GM21723 (cell line): ENCODE measurements at regions not wholly inside any gene's neighbourhood (a gene's known extent, or its start where the extent isn't known, plus 50 kb on each side); places are given as distances from the start of the nearest gene placed in this dataset.

Experiments
- ATAC-seq: cut with Tn5 transposase; IDR thresholded peaks from one replicate; pipeline ENCODE4 v1.9.1; 2021; ENCODE audit warnings: mild to moderate bottlenecking, moderate library complexity; ENCODE audit not compliant: unreplicated experiment

DNA sequence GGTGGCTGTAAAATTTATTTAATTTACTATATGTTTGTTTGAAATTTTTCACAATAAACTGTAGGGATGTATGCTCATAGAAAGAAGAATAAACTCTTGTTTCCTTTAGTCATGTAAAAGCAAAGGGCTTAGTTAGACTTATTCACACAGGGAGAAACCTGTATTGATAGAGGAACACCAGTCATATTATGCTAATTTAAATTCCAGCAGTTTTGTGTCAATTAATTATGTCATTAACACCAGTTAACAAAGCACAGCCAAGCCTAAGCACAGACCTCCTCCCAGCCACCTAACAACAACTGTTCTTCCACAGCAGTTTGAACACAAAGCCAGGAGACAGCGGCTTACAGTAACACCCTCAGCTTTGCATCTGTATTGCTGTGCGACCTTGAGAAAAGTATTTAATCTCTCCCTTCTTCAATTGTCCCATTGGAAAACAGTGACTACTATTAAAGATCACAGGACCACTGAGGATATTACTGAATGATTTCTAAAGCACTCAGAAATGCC, 260.8 kb upstream of the RRP15 start:
- ATAC-seq: no peak

GRCh38 chr1:218025454-218025853, 259.6 kb upstream of the RRP15 start:
- no peak for ATAC-seq

DNA sequence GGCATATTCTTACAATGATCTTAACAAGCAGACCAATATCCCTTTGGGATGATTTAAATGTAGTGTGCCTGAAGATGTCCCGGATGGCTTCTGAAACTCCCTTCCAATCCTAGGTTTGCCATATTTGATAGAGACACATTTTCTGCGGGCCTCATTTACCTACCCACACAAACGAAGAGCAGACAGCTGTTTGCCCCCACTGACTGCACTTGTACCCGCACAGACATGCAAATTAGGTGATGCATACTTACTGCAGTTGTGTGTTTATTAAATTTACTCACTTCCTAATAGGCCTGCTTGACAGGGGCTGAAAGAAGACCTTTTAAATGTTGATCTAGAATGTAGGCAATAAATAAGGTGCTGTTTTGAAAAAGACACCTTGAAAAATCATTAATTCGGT, 257.9 kb upstream of the RRP15 start:
- ATAC-seq: no peak

GRCh38 chr1:218030846-218031245, 254.2 kb upstream of the RRP15 start:
- no peak for ATAC-seq

GRCh38 chr1:218031901-218032300, 253.2 kb upstream of the RRP15 start:
- no peak for ATAC-seq

- no peak for ATAC-seq
These were observed 250.6 kb upstream of the RRP15 start for GRCh38 chr1:218034468-218034867.

- no peak for ATAC-seq
These were observed 236.2 kb upstream of the RRP15 start for GRCh38 chr1:218048828-218049420.

DNA sequence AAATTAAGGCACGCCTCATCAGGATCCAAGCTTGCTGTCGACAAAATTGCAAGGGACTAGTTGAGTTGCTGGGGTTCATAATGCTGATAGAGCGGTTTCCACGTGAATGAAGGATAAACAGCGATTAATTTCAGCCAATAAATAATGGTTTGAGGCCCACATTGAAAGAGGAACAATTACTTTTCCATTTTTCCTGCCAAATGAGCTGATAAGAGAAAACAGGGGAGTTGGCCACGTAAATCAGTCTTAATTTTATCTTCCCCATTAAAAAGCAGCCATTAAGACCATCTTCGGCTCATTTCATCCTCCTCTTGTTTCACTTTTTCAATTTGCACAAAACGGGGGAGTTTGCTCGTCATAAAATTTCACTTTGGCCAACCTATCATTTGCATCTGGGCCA, 235.5 kb upstream of the RRP15 start:
- no peak for ATAC-seq

GRCh38 chr1:218058730-218059129, 226.4 kb upstream of the RRP15 start:
- no peak for ATAC-seq

GRCh38 chr1:218064426-218064825, 220.7 kb upstream of the RRP15 start:
- ATAC-seq: no peak

DNA sequence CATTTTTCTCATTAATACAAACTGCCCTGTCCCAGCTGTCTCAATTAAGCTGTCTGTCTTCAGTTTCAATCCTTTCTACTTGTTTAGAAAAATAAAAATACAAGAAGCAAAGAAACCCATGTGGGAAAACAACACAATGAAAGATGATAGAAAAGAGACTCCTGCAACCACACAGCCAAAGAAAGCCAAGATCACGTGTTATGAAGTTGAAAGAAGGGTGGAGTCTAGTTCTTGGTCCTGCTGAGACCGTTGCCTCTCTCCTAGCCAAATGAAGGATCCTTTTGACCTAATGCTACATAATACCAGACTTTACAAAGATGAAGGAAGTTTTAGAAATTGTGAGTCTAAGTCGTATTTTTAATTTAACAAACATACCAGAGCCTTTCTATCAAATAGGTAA, 218.8 kb upstream of the RRP15 start:
- no peak for ATAC-seq

- no peak for ATAC-seq
These were observed 216.9 kb upstream of the RRP15 start for GRCh38 chr1:218068241-218068640.

- no peak for ATAC-seq
These were observed 215.9 kb upstream of the RRP15 start for GRCh38 chr1:218069180-218069579.

- no peak for ATAC-seq
These were observed 212.0 kb upstream of the RRP15 start for GRCh38 chr1:218073062-218073461.

GRCh38 chr1:218078916-218079315, 206.2 kb upstream of the RRP15 start:
- no peak for ATAC-seq

DNA sequence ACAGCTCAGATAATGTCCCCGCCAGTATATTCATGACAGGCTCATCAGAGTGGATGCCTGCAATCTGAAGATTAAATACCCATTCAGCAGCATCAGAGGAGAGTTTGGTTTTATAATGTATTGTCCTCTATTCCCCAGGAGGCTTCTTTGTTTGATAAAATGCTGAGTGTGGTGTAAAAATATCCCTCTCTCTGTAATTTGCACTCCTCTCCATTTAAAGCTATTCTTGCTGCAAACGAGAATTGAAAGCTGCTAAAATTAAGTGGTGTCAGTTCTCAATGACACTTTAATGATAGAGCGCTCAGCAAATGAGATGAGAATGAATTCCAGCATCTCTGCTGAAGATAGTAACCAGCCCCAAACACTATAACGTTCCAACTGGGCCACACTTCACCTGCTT, 205.7 kb upstream of the RRP15 start:
- no peak for ATAC-seq

DNA sequence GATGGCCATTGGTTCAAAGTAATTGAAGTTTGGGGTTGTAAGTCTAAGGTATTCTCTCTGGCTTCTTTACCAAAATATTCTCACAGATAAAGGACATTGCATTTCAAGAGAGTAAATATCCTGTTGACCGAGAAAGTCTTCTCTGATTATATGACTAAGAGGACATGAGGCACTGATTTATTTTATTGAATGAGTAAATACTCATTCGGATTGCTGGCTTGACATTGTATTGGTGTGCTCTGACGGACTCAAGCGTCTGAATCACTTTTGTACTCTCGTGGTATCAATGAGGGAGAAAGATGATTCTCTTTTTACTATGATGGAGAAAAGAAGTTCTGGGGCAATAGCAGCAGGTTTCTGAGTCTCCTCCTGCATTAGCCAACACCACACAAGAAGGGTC, 205.3 kb upstream of the RRP15 start:
- no peak for ATAC-seq

DNA sequence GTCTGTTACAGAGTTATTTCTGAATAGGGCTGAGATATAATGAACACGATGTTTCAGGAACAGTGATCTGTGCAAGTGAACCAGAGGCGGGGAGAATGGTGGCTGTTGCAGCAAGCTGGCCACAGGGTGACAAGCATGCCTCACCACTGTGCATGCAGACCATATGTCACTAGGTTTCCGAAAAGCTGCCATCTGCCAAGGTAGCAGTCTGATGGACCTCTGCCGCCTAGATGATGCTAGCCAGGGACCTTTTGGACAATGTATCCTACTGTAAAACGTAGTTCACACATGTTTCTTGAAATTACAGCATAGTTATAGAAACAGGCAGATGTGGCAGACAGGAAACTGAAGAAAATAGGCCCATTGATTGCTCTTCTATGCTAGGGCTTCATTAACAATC, 204.2 kb upstream of the RRP15 start:
- ATAC-seq: no peak

DNA sequence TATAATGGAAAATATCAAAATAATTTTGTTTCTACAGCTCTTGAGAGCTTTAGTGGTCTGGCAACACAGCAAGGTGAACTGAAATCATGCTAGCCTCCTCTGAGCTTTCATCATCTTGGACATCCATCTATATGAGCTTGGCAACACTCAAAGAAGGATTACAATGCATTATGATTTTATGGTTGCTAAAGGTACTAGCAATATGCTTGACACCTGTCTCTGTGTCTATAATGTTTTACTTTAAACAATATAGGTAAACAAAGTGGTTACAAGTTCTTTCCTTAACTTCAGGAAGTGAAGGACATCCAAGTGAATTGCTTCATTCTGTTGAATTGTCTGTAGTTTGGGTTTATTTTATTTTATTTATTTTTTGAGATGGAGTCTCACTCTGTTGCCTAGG, 203.7 kb upstream of the RRP15 start:
- no peak for ATAC-seq

GRCh38 chr1:218090459-218090858, 194.6 kb upstream of the RRP15 start:
- no peak for ATAC-seq

DNA sequence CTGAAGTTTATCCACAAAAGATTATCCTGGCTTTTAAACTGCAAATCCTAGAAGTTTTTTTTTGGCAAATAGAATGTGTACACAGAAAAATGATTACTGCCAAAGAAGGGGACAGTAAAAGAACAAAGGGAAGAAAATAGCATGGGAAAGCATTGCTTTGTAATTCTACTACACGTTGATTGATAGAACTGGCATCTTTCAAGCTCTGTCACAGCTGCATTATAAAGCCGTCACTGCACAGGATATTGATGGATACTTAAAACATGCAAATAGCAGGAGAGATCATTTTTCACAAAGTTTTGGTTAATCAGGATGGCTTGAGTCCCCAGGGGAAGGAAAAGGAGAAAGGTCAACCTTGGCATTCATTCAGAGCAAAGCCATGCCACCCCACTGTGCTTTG, 183.7 kb upstream of the RRP15 start:
- no peak for ATAC-seq

- ATAC-seq: no peak
These were observed 177.1 kb upstream of the RRP15 start for GRCh38 chr1:218108034-218108433.

DNA sequence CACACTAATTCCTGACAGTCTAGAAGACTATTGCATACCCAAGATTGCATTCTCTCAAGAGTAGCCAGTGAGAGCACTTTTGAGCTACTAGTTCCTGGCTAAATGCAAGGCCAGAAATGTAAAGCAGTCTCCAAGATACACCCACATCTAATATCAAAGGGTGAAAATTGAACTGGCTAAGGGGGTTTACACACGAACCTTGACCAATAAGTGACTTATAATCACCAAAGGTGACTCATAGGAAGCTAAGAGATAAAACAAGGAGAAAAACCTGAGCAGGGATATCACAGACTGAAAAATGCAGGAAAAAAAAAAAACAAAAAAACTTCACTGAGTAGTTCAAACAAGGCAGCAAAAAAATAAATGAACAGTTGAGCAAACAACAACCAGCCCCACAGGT, 172.2 kb upstream of the RRP15 start:
- ATAC-seq: no peak
